ENCODE measurements at regions not wholly inside any gene's neighbourhood (a gene's known extent, or its start where the extent isn't known, plus 50 kb on each side); places are given as distances from the start of the nearest gene placed in this dataset.

GRCh38 chr20:16113736-16114135 is 459.5 kb downstream of the KIF16B start:
- no peak for DNase-seq

GRCh38 chr20:16111852-16112412 is 461.3 kb downstream of the KIF16B start:
- DNase-seq = no peak

- no peak for DNase-seq
These were observed 461.9 kb downstream of the KIF16B start for GRCh38 chr20:16111172-16111832.

GRCh38 chr20:16107172-16107870 is 465.9 kb downstream of the KIF16B start:
- DNase-seq = no peak

GRCh38 chr20:16106191-16106849 is 466.9 kb downstream of the KIF16B start:
- DNase-seq = no peak

GRCh38 chr20:16104783-16105182 is 468.5 kb downstream of the KIF16B start:
- no peak for DNase-seq
